Fibroblast of the aortic adventitia (primary cell): ENCODE measurements at regions not wholly inside any gene's neighbourhood (a gene's known extent, or its start where the extent isn't known, plus 50 kb on each side); places are given as distances from the start of the nearest gene placed in this dataset.

Source experiments
- DNase-seq: peaks from one replicate; pipeline ENCODE4 v3.0.0-alpha.2; 2010; ENCODE audit warnings: low read depth
- H3K4me3 ChIP-seq: 2 replicates; pipeline ENCODE4 v1.5.1; 2011; ENCODE audit warnings: low read depth, mild to moderate bottlenecking, control low read depth, low read length, moderate library complexity
- TF ChIP-seq, protein P1 (sequence below): IDR thresholded peaks from 2 replicates; pipeline ENCODE4 v1.5.1; 2011; ENCODE audit warnings: mild to moderate bottlenecking, low read length, control low read depth, inconsistent platforms; ENCODE audit not compliant: insufficient read depth

GRCh38 chr13:40080676-40081075, 425.2 kb downstream of the COG6 start:
- H3K4me3 ChIP-seq: no peak overlapping the region
- TF ChIP-seq, protein P1, sequence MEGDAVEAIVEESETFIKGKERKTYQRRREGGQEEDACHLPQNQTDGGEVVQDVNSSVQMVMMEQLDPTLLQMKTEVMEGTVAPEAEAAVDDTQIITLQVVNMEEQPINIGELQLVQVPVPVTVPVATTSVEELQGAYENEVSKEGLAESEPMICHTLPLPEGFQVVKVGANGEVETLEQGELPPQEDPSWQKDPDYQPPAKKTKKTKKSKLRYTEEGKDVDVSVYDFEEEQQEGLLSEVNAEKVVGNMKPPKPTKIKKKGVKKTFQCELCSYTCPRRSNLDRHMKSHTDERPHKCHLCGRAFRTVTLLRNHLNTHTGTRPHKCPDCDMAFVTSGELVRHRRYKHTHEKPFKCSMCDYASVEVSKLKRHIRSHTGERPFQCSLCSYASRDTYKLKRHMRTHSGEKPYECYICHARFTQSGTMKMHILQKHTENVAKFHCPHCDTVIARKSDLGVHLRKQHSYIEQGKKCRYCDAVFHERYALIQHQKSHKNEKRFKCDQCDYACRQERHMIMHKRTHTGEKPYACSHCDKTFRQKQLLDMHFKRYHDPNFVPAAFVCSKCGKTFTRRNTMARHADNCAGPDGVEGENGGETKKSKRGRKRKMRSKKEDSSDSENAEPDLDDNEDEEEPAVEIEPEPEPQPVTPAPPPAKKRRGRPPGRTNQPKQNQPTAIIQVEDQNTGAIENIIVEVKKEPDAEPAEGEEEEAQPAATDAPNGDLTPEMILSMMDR: no peak
- DNase-seq: no peak

- no peak overlapping the region for H3K4me3 ChIP-seq
- TF ChIP-seq, protein P1: peak; percentile 17
- peak; percentile 74 for DNase-seq
Measured at GRCh38 chr13:40082639-40083038, 427.2 kb downstream of the COG6 start.

DNA sequence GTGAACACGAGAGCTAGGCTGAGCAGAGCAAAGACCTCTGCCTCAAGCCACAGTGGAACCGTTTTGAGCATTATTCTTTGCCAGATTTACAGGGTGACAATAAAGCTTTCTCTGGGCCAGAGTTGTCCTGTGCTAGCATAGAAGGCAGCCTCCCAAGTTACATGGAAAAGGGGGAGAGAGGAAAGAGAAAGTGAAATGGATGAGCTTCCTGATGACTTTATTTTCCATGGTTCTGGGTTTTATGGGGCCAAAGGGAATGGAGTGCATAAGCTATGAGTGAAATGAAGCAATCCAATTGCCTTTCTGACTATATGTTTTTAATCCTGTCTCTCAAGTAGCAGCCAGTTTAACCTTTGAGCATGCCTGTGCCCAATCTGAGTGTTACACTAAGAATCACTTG, 428.4 kb downstream of the COG6 start:
- TF ChIP-seq, protein P1: no peak
- no peak overlapping the region for H3K4me3 ChIP-seq
- no peak for DNase-seq

DNA sequence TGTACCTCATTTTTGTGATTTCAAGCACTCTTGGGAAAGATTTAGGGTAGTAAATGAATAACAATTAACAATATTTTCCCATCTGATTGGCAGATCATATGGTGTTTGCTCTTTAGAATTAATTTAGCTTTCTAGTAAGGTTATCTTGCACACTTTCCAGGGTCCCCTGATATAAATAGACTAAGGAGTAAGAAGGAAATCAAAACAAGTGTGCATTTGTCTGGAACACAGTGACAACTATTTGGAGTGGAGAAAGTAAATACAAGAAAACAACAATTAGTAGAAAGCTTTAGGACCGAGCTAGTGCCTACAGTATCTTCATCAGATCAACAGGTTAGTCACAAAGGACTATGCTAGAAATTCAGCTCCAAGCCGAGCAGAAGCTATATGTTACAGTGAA, 429.5 kb downstream of the COG6 start:
- H3K4me3 ChIP-seq: no peak overlapping the region
- DNase-seq: no peak
- TF ChIP-seq, protein P1: no peak

GRCh38 chr13:40087091-40088002, 431.9 kb downstream of the COG6 start:
- DNase-seq: no peak
- H3K4me3 ChIP-seq: no peak overlapping the region
- TF ChIP-seq, protein P1: no peak

DNA sequence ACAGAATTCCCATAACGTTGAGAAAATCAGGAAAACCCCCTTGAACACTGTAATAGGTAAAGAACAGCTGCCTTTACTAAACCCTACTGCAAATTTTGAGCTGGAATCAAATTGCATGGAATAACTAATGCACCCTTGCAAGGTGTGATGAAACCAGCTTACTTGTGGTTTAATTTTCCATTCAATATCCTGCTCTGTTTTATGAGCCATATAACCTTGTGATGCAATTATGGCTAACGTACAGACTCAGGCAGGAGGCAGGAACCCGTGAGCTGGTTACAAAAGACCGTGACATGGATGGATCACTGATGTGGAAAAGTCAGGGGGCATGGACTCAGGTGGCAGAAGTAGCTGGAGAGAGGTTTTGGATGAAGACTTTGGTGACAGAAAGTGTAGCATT, 438.6 kb downstream of the COG6 start:
- no peak for DNase-seq
- no peak overlapping the region for H3K4me3 ChIP-seq
- TF ChIP-seq, protein P1: no peak
